OCI-LY7 (cell line): ENCODE measurements at regions not wholly inside any gene's neighbourhood (a gene's known extent, or its start where the extent isn't known, plus 50 kb on each side); places are given as distances from the start of the nearest gene placed in this dataset.

Experiments
- CTCF ChIP-seq: fragments of 200-600 bp; sonication (generic); conservative IDR thresholded peaks from 2 replicates; pipeline ENCODE4 v1.5.1; 2014; ENCODE audit warnings: mild to moderate bottlenecking, antibody characterized with exemption, low read length, moderate library complexity, mixed read lengths
- EZH2phosphoT487 ChIP-seq: fragments of 200-600 bp; sonication (generic); IDR thresholded peaks from 2 replicates; pipeline ENCODE4 v1.6.1; 2018; ENCODE audit warnings: low read depth, borderline replicate concordance, mild to moderate bottlenecking, mixed run types, antibody characterized with exemption, low read length, moderate library complexity, mixed read lengths

- TF ChIP-seq CTCF (no peak), EZH2phosphoT487 (no peak)
Observed at GRCh38 chr5:163309914-163310313, 127.5 kb upstream of the CCNG1 start.
